A549 (cell line): ENCODE measurements at regions not wholly inside any gene's neighbourhood (a gene's known extent, or its start where the extent isn't known, plus 50 kb on each side); places are given as distances from the start of the nearest gene placed in this dataset.

Source experiments
- ATAC-seq, 2 experiments: fragments of 200-7000 bp in 1 of 2; fragments of >200 bp in 1 of 2; cut with Nextera tagmentation in 1 of 2; cut with Tn5 transposase in 1 of 2; 3 replicates each; pipeline versions ENCODE4 v1.8.0 to v1.9.1; 2018 to 2020; ENCODE audit warnings: mild to moderate bottlenecking in 1 of 2, moderate library complexity in 1 of 2
- CTCF ChIA-PET: fragments of 300-600 bp; sonication (Branson Sonifier 250); formaldehyde crosslinking; extraction: SDS; loops from one replicate; lab custom pipeline; 2021; ENCODE audit warnings: antibody characterized with exemption, inconsistent platforms; lab: Yijun Ruan, JAX
- POLR2A ChIA-PET: fragments of 350-600 bp; formaldehyde crosslinking; extraction: SDS; loops from one replicate; lab custom pipeline; 2021; ENCODE audit warnings: antibody characterized with exemption, inconsistent platforms; lab: Yijun Ruan, JAX
- DNase-seq, 2 experiments: peaks; one replicate each; pipeline versions ENCODE4 v3.0.0 to v3.0.0-alpha.2; 2011 to 2016; ENCODE audit warnings: low read depth in 1 of 2, low spot score in 1 of 2
- FAIRE-seq: peaks from 2 replicates; lab custom pipeline; 2011; peaks lifted over from hg19 to GRCh38; lab: Jason Lieb, UNC
- H3K27ac ChIP-seq, 2 experiments: fragments of >200 bp; sonication (Bioruptor Twin); formaldehyde crosslinking; 3 replicates each; pipeline ENCODE4 v1.5.1; 2016 to 2017
- H3K4me1 ChIP-seq: fragments of >200 bp; sonication (Bioruptor Twin); formaldehyde crosslinking; 3 replicates; pipeline ENCODE4 v1.6.1; 2016
- H3K4me2 ChIP-seq: fragments of >200 bp; sonication (Bioruptor Twin); formaldehyde crosslinking; 3 replicates; pipeline ENCODE4 v1.6.1; 2016
- H3K4me3 ChIP-seq: fragments of >200 bp; sonication (Bioruptor Twin); formaldehyde crosslinking; 3 replicates; pipeline ENCODE4 v1.5.1; 2016
- H3K9me3 ChIP-seq: fragments of >200 bp; sonication (Bioruptor Twin); formaldehyde crosslinking; 3 replicates; pipeline ENCODE4 v1.6.1; 2016
- ATOH8 ChIP-seq: fragments of 250-450 bp; sonication (Bioruptor Pico); IDR thresholded peaks from 2 replicates; pipeline ENCODE4 v1.5.0; 2020; ENCODE audit warnings: low read depth, mild to moderate bottlenecking, moderate library complexity
- CBX2 ChIP-seq: fragments of 200-600 bp; sonication (generic); IDR thresholded peaks from 2 replicates; pipeline ENCODE4 v1.6.1; 2016; ENCODE audit warnings: low read depth, mild to moderate bottlenecking, borderline replicate concordance
- CEBPB ChIP-seq, 2 experiments: fragments of >200 bp in 1 of 2; sonication (Bioruptor Twin) in 1 of 2; formaldehyde crosslinking in 1 of 2; IDR thresholded peaks; 2 replicates each; pipeline ENCODE4 v1.6.1; 2012 to 2016
- CHD4 ChIP-seq: fragments of 200-600 bp; sonication (generic); IDR thresholded peaks from 2 replicates; pipeline ENCODE4 v1.6.1; 2016; ENCODE audit warnings: antibody characterized with exemption, mild to moderate bottlenecking, borderline replicate concordance
- E2F6 ChIP-seq: IDR thresholded peaks from 2 replicates; pipeline ENCODE4 v1.6.1; 2012; ENCODE audit warnings: low read depth, borderline replicate concordance
- EHF ChIP-seq: fragments of 250-450 bp; sonication (Bioruptor Pico); IDR thresholded peaks from 2 replicates; pipeline ENCODE4 v1.5.0; 2020; ENCODE audit warnings: mild to moderate bottlenecking
- ELK1 ChIP-seq: fragments of 150-350 bp; IDR thresholded peaks from 2 replicates; pipeline ENCODE4 v1.6.1; 2014; ENCODE audit warnings: low read depth, mild to moderate bottlenecking, low read length
- FOXS1 ChIP-seq: fragments of 250-450 bp; sonication (Bioruptor Pico); IDR thresholded peaks from 2 replicates; pipeline ENCODE4 v1.5.0; 2020; ENCODE audit warnings: mild to moderate bottlenecking, moderate library complexity
- GATA3 ChIP-seq: IDR thresholded peaks from 2 replicates; pipeline ENCODE4 v1.6.1; 2012; ENCODE audit warnings: borderline replicate concordance
- HES2 ChIP-seq: fragments of >200 bp; sonication (Bioruptor Twin); formaldehyde crosslinking; IDR thresholded peaks from 2 replicates; pipeline ENCODE4 v1.6.1; 2016
- HMGXB4 ChIP-seq: fragments of 250-450 bp; sonication (Bioruptor Pico); IDR thresholded peaks from 2 replicates; pipeline ENCODE4 v1.5.0; 2021; ENCODE audit warnings: mild to moderate bottlenecking, moderate library complexity, borderline replicate concordance
- HOXB13 ChIP-seq: fragments of 250-450 bp; sonication (Bioruptor Pico); IDR thresholded peaks from 2 replicates; pipeline ENCODE4 v1.5.0; 2020; ENCODE audit warnings: low read depth, mild to moderate bottlenecking, moderate library complexity
- MAX ChIP-seq: IDR thresholded peaks from 2 replicates; pipeline ENCODE4 v1.6.1; 2012
- MAZ ChIP-seq: fragments of 150-350 bp; IDR thresholded peaks from 2 replicates; pipeline ENCODE4 v1.6.1; 2014; ENCODE audit warnings: antibody characterized with exemption, low read depth, low read length, borderline replicate concordance
- NPAS2 ChIP-seq: fragments of 250-450 bp; sonication (Bioruptor Pico); IDR thresholded peaks from 2 replicates; pipeline ENCODE4 v1.8.0; 2022; ENCODE audit warnings: mild to moderate bottlenecking, moderate library complexity, borderline replicate concordance
- RAD21 ChIP-seq, 2 experiments: fragments of >200 bp in 1 of 2; sonication (Bioruptor Twin) in 1 of 2; formaldehyde crosslinking in 1 of 2; IDR thresholded peaks in 1 of 2; conservative IDR thresholded peaks in 1 of 2; 2 replicates in 1 of 2; 3 replicates in 1 of 2; pipeline ENCODE4 v1.6.1; 2012 to 2018; ENCODE audit warnings: inconsistent platforms in 1 of 2
- REST ChIP-seq: fragments of 200-600 bp; sonication (generic); IDR thresholded peaks from 2 replicates; pipeline ENCODE4 v1.6.1; 2016; ENCODE audit warnings: antibody characterized with exemption, mild to moderate bottlenecking, moderate library complexity
- SMC3 ChIP-seq: fragments of >200 bp; sonication (Bioruptor Twin); formaldehyde crosslinking; IDR thresholded peaks from 3 replicates; pipeline ENCODE4 v1.6.1; 2018; ENCODE audit warnings: inconsistent platforms
- USF2 ChIP-seq: fragments of 450-650 bp; IDR thresholded peaks from 2 replicates; pipeline ENCODE4 v1.6.1; 2014; ENCODE audit warnings: antibody characterized with exemption
- ZNF302 ChIP-seq: fragments of 250-450 bp; sonication (Bioruptor Pico); IDR thresholded peaks from 2 replicates; pipeline ENCODE4 v1.9.0; 2021; ENCODE audit warnings: inconsistent platforms, mild to moderate bottlenecking, moderate library complexity
- ZSCAN20 ChIP-seq: fragments of 250-450 bp; sonication (Bioruptor Pico); IDR thresholded peaks from 2 replicates; pipeline ENCODE4 v1.8.0; 2022; ENCODE audit warnings: mild to moderate bottlenecking, moderate library complexity
- WGBS: methylation state at CpG from one replicate; pipeline ENCODE4 v1.1.6; 2017; ENCODE audit errors: missing lambda C conversion rate; 5-methylcytosine and 5-hydroxymethylcytosine counted together

- no peak for TF ChIP-seq USF2
- TF ChIP-seq CBX2, result no peak
- TF ChIP-seq MAX, result no peak
- TF ChIP-seq HMGXB4 (CRISPR knock-in tag), result no peak
- TF ChIP-seq CEBPB (IDR thresholded peaks at IDR 0.05), result no peak
- no peak for TF ChIP-seq CHD4
- TF ChIP-seq, all 56 proteins: peak for 0
These were observed 94.6 kb upstream of the ITGA4 start (continued) for GRCh38 chr2:181362561-181362960.

GRCh38 chr2:181363164-181363563 is 94.0 kb upstream of the ITGA4 start:
- ChIA-PET CTCF (interaction anchor here (0.6 to 0.8 kb wide), 2 partner anchors 9 to 109 kb away, joined by 3 read pairs; no protein-coding TSS in a partner anchor), POLR2A (no interaction called here)
- Histone ChIP-seq H3K4me2 (no peak overlapping the region), H3K4me1 (no peaks in the 10 kb centered on the region), H3K27ac (no peak overlapping the region), H3K9me3 (no peaks in the 10 kb centered on the region), H3K4me3 (no peak overlapping the region)
- no peak for DNase-seq
- FAIRE-seq, result no peak
- no peak for ATAC-seq
- TF ChIP-seq ZNF302 (CRISPR knock-in tag) (no peak), ZSCAN20 (no peak), ATOH8 (no peak), SMC3 (no peak), RAD21 (conservative IDR thresholded peaks at IDR 0.05 in 1 of 2, IDR thresholded peaks at IDR 0.05 in 1 of 2) (no peak)

- CTCF ChIA-PET, result no interaction called here
- WGBS, result 49% methylated on average over 8 of the region's 8 CpGs
- no peak overlapping the region for H3K27ac ChIP-seq
- TF ChIP-seq ELK1 (no peak), NPAS2 (CRISPR knock-in tag) (no peak), HOXB13 (CRISPR knock-in tag) (no peak), REST (no peak), EHF (CRISPR knock-in tag) (no peak), E2F6 (no peak), GATA3 (no peak), MAZ (no peak), HES2 (no peak), HMGXB4 (CRISPR knock-in tag) (no peak), MAX (no peak), FOXS1 (no peak)
These were observed 92.6 kb upstream of the ITGA4 start for GRCh38 chr2:181364492-181365170.

More at GRCh38 chr2:181364492-181365170, 92.6 kb upstream of the ITGA4 start:
- Histone ChIP-seq H3K4me3 (no peak overlapping the region), H3K4me2 (no peak overlapping the region), H3K9me3 (no peaks in the 10 kb centered on the region), H3K4me1 (no peaks in the 10 kb centered on the region)
- no peak for ATAC-seq
- FAIRE-seq, result no peak
- no peak for DNase-seq
- POLR2A ChIA-PET, result no interaction called here
